PC-9 (cell line): ENCODE measurements at regions not wholly inside any gene's neighbourhood (a gene's known extent, or its start where the extent isn't known, plus 50 kb on each side); places are given as distances from the start of the nearest gene placed in this dataset.

Experiments used
- CTCF ChIP-seq: fragments of 200-600 bp; sonication (generic); conservative IDR thresholded peaks from 2 replicates; pipeline ENCODE4 v1.6.1; 2017; ENCODE audit warnings: mixed run types, antibody characterized with exemption, mild to moderate bottlenecking, moderate library complexity
- EZH2 ChIP-seq: fragments of 200-600 bp; sonication (generic); IDR thresholded peaks from 2 replicates; pipeline ENCODE4 v1.8.0; 2017; ENCODE audit warnings: antibody characterized with exemption, low read depth

GRCh38 chr3:150194957-150195356 is 213.1 kb upstream of the TSC22D2 start:
- TF ChIP-seq EZH2 (no peak), CTCF (no peak)
